GM19099 (cell line): ENCODE measurements at regions not wholly inside any gene's neighbourhood (a gene's known extent, or its start where the extent isn't known, plus 50 kb on each side); places are given as distances from the start of the nearest gene placed in this dataset.

Source experiments
- POLR2A ChIP-seq: IDR thresholded peaks from 3 replicates; pipeline ENCODE4 v1.6.1; 2011; ENCODE audit warnings: low read depth; ENCODE audit not compliant: insufficient read length; ENCODE audit errors: extremely low read depth

- no peak for TF ChIP-seq POLR2A
These were observed 193.0 kb upstream of the TMEM132C start for GRCh38 chr12:128073937-128074336.

- TF ChIP-seq POLR2A = no peak
These were observed 191.6 kb upstream of the TMEM132C start for GRCh38 chr12:128075332-128075731.

DNA sequence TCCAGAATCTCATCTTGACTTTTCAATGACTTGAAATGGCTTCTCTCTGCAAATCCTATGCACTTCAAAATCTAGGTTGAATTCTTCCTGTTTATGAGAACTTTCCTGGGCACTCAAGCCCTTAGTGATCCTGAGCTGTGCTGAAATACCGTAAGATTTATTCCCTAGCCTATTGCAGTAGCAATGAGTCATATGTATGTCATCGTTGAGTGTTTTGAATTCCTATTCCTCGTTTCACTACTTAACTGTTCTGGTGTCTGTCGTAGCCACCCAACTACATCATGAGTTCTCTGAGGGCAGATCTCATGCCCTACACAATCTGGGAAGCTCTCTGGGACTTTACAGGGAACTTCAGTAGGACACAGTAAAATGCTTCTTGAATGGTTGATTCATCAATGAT, 190.8 kb upstream of the TMEM132C start:
- no peak for TF ChIP-seq POLR2A

DNA sequence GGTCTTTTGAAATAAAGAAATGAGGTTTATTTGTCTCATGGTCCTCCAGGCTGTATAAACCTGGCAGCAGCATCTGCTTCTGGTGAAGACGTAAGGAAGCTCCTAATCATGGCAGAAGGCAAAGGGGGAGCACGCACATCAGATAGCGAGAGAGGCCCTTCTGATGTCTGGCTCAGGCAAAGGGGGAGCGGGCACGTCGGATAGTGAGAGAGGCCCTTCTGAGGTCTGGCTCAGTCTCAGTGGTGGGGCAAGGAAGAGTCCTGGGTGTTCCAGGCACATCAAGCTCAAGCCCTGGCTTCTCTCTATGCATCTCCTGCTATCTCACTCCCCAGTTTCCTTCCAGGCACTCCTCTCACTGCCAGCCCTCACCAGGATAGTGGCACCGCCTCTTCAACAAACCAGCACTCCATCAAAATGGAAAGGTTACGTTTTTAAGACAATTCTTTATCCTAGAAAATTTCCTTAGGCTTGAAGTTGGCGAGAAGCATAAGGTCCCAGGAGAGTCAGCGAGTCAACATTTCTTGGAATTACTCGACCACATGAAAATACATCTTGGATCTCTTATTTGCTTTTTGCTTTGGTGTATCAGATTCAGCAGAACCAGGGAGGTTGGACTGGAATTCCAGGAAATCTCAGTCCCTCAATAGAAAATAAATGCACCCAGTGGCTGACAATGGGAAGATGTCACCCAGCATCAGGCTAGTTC, 189.6 kb upstream of the TMEM132C start:
- no peak for TF ChIP-seq POLR2A

- no peak for TF ChIP-seq POLR2A
These were observed 189.1 kb upstream of the TMEM132C start for GRCh38 chr12:128077917-128078298.

DNA sequence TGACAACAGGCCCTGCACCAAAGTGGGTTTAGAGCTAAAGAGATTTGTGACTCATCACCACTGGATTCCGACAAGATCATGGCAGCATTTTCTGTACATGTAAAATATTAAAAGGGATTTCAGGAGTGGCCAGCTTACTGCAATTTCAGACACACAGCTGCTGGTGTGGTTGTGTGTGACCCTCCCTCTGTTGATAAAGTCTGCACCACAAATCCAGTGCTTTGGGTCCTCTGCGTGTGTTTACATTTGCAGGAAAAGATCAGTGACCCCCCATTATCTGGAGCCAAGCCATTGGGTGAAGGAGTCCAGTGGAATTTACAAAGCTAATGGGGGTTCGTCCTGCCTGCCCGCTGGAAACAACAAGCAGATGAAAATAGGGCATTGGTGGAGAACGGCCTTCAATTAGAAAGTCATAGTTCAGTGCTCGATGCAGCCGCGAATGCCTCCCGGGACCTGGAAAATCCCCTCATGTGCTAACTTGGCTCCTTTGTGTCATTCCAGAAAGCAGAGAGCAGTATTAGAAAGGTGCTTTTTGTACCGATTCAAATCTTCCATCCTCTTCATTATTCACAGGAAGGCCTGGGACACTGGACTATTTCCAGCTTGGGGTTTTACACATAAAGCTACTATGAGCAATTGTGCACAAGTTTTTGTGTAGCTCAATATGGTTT, 188.5 kb upstream of the TMEM132C start:
- TF ChIP-seq POLR2A = no peak

- TF ChIP-seq POLR2A = no peak
These were observed 187.5 kb upstream of the TMEM132C start for GRCh38 chr12:128079446-128079845.

DNA sequence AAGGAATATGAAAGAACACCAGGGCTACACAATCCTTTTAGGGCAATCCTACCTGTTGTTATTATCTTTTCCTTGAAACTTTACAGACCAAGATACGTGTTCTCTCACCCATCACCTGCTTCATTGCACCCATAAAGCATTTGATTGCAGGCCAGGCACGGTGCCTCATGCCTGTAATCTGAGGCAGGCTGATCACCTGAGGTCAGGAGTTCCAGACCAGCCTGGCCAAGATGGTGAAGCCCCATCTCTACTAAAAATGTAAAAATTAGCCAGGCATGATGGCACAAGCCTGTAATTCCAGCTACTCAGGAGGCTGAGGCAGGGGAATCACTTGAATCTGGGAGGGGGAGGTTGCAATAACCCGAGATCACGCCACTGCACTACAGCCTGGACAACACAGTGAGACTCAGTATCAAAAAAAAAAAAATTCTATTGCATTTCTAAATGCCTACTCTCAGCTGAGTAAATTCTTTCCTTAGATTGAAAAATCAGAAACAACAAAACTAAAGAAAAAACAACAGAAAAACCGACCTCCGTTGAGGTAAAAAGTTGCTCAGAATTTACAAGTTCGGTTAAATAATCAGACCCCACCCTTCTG, 183.7 kb upstream of the TMEM132C start:
- no peak for TF ChIP-seq POLR2A

- TF ChIP-seq POLR2A = no peak
These were observed 178.0 kb upstream of the TMEM132C start for GRCh38 chr12:128088926-128089325.

DNA sequence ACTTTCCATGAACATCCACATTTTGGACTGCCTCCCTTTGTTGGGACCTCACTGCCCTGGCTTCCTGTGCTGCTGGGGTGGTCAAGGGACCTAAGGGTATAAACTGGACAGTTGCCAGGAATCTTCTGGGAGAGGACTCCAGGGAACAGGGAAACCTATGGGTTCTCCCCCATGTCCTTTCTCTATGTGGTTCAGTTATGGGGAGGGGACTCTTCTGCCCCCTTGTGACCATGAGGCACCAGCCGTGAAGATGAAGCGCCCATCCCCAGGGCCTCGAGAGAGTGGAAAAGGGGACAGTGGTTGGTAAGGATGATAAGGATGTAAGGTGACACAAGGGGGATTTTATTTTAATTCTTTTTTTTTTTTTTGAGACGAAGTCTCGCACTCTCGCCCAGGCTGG, 177.0 kb upstream of the TMEM132C start:
- TF ChIP-seq POLR2A = no peak

- TF ChIP-seq POLR2A = no peak
These were observed 175.8 kb upstream of the TMEM132C start for GRCh38 chr12:128091101-128091720.

DNA sequence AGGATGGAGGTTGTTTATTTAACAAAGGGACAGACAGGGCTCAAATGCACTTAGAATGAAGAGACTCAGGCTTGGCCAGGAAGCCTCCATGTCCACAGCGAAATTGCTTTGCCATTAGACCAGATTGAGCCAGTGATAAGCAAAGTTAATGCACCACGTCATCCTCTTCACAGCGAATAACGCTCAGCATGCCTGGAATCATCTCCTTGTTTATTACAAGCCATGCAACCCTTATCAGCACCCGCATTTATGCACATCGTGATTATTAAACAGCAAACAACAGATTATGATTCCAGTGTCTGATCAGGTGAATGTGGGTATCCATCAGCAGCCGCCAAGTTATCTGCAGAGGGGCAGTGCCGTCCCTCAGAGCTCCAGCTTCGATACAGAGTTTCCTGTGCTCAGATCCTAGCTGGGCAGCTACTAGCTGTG, 175.0 kb upstream of the TMEM132C start:
- no peak for TF ChIP-seq POLR2A

DNA sequence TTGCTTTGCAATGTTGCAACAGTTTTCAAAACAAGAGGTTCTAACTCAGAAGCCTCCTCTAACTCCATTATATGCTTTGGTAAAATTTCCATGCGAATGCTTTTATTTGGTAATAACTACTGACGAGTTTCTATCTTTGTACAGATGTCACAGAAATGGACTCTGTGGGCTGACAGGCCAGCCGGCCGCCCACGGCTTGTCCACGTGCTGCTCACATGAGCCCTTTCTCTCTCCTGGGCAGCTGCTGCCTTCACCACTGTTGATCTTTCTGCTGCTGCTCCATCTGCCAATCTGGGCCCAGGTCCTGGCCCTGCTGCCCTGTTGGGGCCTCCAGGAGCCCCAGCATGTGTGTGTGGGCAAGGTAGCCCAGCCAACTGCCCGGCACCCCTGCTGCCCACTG, 168.2 kb upstream of the TMEM132C start:
- no peak for TF ChIP-seq POLR2A

DNA sequence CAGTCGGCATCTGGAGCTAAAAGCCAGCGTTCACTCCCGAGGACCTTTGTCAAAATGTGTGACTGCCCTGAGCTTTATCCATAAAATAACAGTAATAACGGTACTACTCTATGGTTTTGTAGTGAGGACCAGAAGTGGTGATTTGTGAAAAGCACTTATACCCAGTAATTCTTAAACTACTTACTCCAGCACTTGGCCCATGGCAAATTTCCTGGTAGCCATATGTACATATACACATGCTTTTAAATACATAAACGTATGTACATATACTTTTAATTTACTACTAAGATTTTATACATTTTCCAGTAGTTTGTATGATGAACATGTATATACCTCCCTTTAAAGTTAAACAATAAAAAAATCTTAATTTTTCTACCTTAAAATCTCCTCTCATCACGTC, 163.8 kb upstream of the TMEM132C start:
- no peak for TF ChIP-seq POLR2A

DNA sequence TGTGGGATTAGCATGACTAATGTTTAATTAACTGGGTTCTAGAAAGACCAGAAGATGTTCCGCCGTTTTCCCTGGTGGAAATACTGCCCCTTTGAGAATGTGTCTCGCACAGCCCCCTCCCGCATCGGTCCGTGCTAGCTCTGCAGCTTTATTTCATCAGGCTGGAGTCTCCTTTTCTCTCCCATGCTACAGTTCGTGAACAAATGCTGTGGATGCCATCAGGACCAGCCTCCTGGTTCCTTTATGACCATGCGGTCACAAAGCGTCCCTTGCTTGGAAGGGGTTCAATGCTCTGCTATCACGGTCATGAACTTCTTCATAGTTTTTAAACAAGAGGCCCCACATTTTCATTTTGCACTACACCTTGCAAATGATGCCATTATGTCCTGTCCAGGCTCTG, 157.7 kb upstream of the TMEM132C start:
- no peak for TF ChIP-seq POLR2A

DNA sequence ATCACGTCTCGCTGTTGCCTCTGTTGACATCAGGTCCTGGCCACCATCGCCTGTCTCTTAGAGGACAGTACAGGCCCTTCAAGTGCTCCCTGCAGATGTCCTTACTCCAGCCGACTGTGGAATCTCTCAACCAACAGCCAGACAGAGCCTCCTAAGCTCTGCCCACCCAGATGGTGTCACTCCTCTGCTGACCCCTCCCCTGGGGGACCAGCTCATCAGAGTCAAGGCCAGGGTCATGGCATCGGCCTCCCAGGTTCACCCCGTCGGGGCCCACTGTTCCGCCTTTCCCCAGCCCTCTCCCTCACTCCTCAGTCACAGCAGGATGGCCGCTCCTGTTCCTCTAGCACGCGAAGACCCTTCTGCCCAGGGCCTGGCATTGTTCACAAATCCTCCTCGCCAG, 157.3 kb upstream of the TMEM132C start:
- no peak for TF ChIP-seq POLR2A
